Muscle of leg (tissue), 3 donors: ENCODE measurements at regions not wholly inside any gene's neighbourhood (a gene's known extent, or its start where the extent isn't known, plus 50 kb on each side); places are given as distances from the start of the nearest gene placed in this dataset.

Experiments used
- DNase-seq: peaks from one replicate; pipeline ENCODE4 v3.0.0; 2013
- H3K27ac ChIP-seq: one replicate; pipeline ENCODE4 v1.5.1; 2013; ENCODE audit warnings: mild to moderate bottlenecking, low read length, control low read depth
- H3K27me3 ChIP-seq: one replicate; pipeline ENCODE4 v1.6.1; 2013; ENCODE audit warnings: low read length; ENCODE audit not compliant: control insufficient read depth, insufficient read depth
- H3K36me3 ChIP-seq: one replicate; pipeline ENCODE4 v1.6.1; 2013; ENCODE audit warnings: low read length; ENCODE audit not compliant: control insufficient read depth, insufficient read depth
- H3K4me1 ChIP-seq: one replicate; pipeline ENCODE4 v1.6.1; 2013; ENCODE audit warnings: low read length; ENCODE audit not compliant: control insufficient read depth, insufficient read depth
- H3K4me3 ChIP-seq: one replicate; pipeline ENCODE4 v1.5.1; 2013; ENCODE audit warnings: low read length, control low read depth
- H3K9me3 ChIP-seq: replicated peaks from 2 replicates; pipeline ENCODE4 v1.6.1; 2013; ENCODE audit warnings: low read depth, low read length; ENCODE audit not compliant: control insufficient read depth
- WGBS: methylation state at CpG from one replicate; pipeline ENCODE4 v1.1.5; 2013; ENCODE audit warnings: missing lambda C conversion rate; ENCODE audit not compliant: insufficient coverage; 5-methylcytosine and 5-hydroxymethylcytosine counted together

GRCh38 chrX:25601323-25601722 is 536.8 kb upstream of the MAGEB18 start:
- DNase-seq, result no peak
- H3K27ac ChIP-seq, result no peak overlapping the region
- peaks cover 2% of the 10 kb centered on the region for H3K9me3 ChIP-seq
- H3K4me3 ChIP-seq, result no peak overlapping the region
- H3K36me3 ChIP-seq, result no peaks in the 10 kb centered on the region
- 100% methylated on average over 1 of the region's 3 CpGs for WGBS
- no peaks in the 10 kb centered on the region for H3K4me1 ChIP-seq
- H3K27me3 ChIP-seq, result no peaks in the 10 kb centered on the region

- 54% methylated on average over 4 of the region's 4 CpGs for WGBS
- no peaks in the 10 kb centered on the region for H3K9me3 ChIP-seq
- H3K27me3 ChIP-seq, result peaks cover 5% of the 10 kb centered on the region
- H3K36me3 ChIP-seq, result no peaks in the 10 kb centered on the region
- no peak overlapping the region for H3K4me3 ChIP-seq
- DNase-seq, result no peak
- H3K4me1 ChIP-seq, result no peaks in the 10 kb centered on the region
- no peak overlapping the region for H3K27ac ChIP-seq
Measured at GRCh38 chrX:25618248-25618647, 519.9 kb upstream of the MAGEB18 start.

- Histone ChIP-seq H3K9me3 (no peaks in the 10 kb centered on the region), H3K27ac (no peak overlapping the region), H3K4me1 (no peaks in the 10 kb centered on the region), H3K4me3 (no peak overlapping the region), H3K36me3 (no peaks in the 10 kb centered on the region), H3K27me3 (no peaks in the 10 kb centered on the region)
- WGBS, result no CpG with 5 or more reads among the region's 1 CpG
- DNase-seq, result no peak
Measured at GRCh38 chrX:25640276-25640675, 497.9 kb upstream of the MAGEB18 start.

- Histone ChIP-seq H3K27ac (no peak overlapping the region), H3K36me3 (no peaks in the 10 kb centered on the region), H3K27me3 (no peaks in the 10 kb centered on the region), H3K4me3 (no peak overlapping the region), H3K9me3 (no peaks in the 10 kb centered on the region), H3K4me1 (no peaks in the 10 kb centered on the region)
- no peak for DNase-seq
- 72% methylated on average over 10 of the region's 21 CpGs for WGBS
Measured at GRCh38 chrX:25646156-25646555, 492.0 kb upstream of the MAGEB18 start.

GRCh38 chrX:25648790-25649189 is 489.4 kb upstream of the MAGEB18 start:
- no peak overlapping the region for H3K27ac ChIP-seq
- DNase-seq, result no peak
- H3K36me3 ChIP-seq, result no peaks in the 10 kb centered on the region
- no CpG with 5 or more reads among the region's 2 CpGs for WGBS
- H3K4me3 ChIP-seq, result no peak overlapping the region
- H3K9me3 ChIP-seq, result no peaks in the 10 kb centered on the region
- no peaks in the 10 kb centered on the region for H3K4me1 ChIP-seq
- no peaks in the 10 kb centered on the region for H3K27me3 ChIP-seq

- no peak overlapping the region for H3K27ac ChIP-seq
- 57% methylated on average over 1 of the region's 5 CpGs for WGBS
- no peak for DNase-seq
- H3K4me3 ChIP-seq, result no peak overlapping the region
- H3K9me3 ChIP-seq, result no peaks in the 10 kb centered on the region
- H3K36me3 ChIP-seq, result no peaks in the 10 kb centered on the region
- no peaks in the 10 kb centered on the region for H3K4me1 ChIP-seq
- no peaks in the 10 kb centered on the region for H3K27me3 ChIP-seq
Measured at GRCh38 chrX:25650216-25650820, 487.8 kb upstream of the MAGEB18 start.

- Histone ChIP-seq H3K4me1 (no peaks in the 10 kb centered on the region), H3K27me3 (peaks cover 3% of the 10 kb centered on the region), H3K36me3 (no peaks in the 10 kb centered on the region), H3K4me3 (no peak overlapping the region), H3K9me3 (no peaks in the 10 kb centered on the region), H3K27ac (no peak overlapping the region)
- no peak for DNase-seq
- WGBS, result no CpG with 5 or more reads among the region's 3 CpGs
Measured at GRCh38 chrX:25659317-25659716, 478.8 kb upstream of the MAGEB18 start.

- no peak for DNase-seq
- 40% methylated on average over 1 of the region's 5 CpGs for WGBS
- H3K4me3 ChIP-seq, result no peak overlapping the region
- H3K9me3 ChIP-seq, result no peaks in the 10 kb centered on the region
- peaks cover 3% of the 10 kb centered on the region for H3K27me3 ChIP-seq
- no peaks in the 10 kb centered on the region for H3K4me1 ChIP-seq
- no peaks in the 10 kb centered on the region for H3K36me3 ChIP-seq
- H3K27ac ChIP-seq, result no peak overlapping the region
Measured at GRCh38 chrX:25663701-25664100, 474.4 kb upstream of the MAGEB18 start.

- Histone ChIP-seq H3K27ac (no peak overlapping the region), H3K27me3 (no peaks in the 10 kb centered on the region), H3K9me3 (no peaks in the 10 kb centered on the region), H3K4me1 (no peaks in the 10 kb centered on the region), H3K4me3 (no peak overlapping the region), H3K36me3 (no peaks in the 10 kb centered on the region)
- no peak for DNase-seq
- no CpG with 5 or more reads among the region's 4 CpGs for WGBS
Measured at GRCh38 chrX:25665431-25665830, 472.7 kb upstream of the MAGEB18 start.

- DNase-seq, result no peak
- Histone ChIP-seq H3K36me3 (no peaks in the 10 kb centered on the region), H3K27me3 (no peaks in the 10 kb centered on the region), H3K4me1 (no peaks in the 10 kb centered on the region), H3K27ac (no peak overlapping the region), H3K9me3 (no peaks in the 10 kb centered on the region), H3K4me3 (no peak overlapping the region)
- WGBS, result no CpG with 5 or more reads among the region's 2 CpGs
Measured at GRCh38 chrX:25667681-25668080, 470.5 kb upstream of the MAGEB18 start.

GRCh38 chrX:25674776-25675175 is 463.4 kb upstream of the MAGEB18 start:
- H3K4me3 ChIP-seq, result no peak overlapping the region
- H3K27ac ChIP-seq, result no peak overlapping the region
- no peaks in the 10 kb centered on the region for H3K36me3 ChIP-seq
- H3K27me3 ChIP-seq, result no peaks in the 10 kb centered on the region
- WGBS, result 65% methylated on average over 2 of the region's 3 CpGs
- H3K9me3 ChIP-seq, result no peaks in the 10 kb centered on the region
- H3K4me1 ChIP-seq, result no peaks in the 10 kb centered on the region
- peak; percentile 13 for DNase-seq
